ENCODE measurements at regions not wholly inside any gene's neighbourhood (a gene's known extent, or its start where the extent isn't known, plus 50 kb on each side); places are given as distances from the start of the nearest gene placed in this dataset.

GRCh38 chr11:15473954-15474837, 359.5 kb downstream of the INSC start:
- no peak for TF ChIP-seq MEIS1 (CRISPR knock-in tag; IDR thresholded peaks at IDR 0.05; ENCODE audit: borderline replicate concordance)
- TF ChIP-seq ATF1 (CRISPR knock-in tag; IDR thresholded peaks at IDR 0.05): no peak
- no peak for TF ChIP-seq ZNF230 (CRISPR knock-in tag; IDR thresholded peaks at IDR 0.05)
- TF ChIP-seq ZNF546 (CRISPR knock-in tag; conservative IDR thresholded peaks at IDR 0.05): no peak
- no peak for TF ChIP-seq HCFC1 (IDR thresholded peaks at IDR 0.05; ENCODE audit: low read depth, low read length)
- no peak for TF ChIP-seq SRSF1 (optimal IDR thresholded peaks at IDR 0.05; ENCODE audit: low read depth, low read length)
- no peak for TF ChIP-seq CTCF (CRISPR knock-in tag; IDR thresholded peaks at IDR 0.05)
- no peak for TF ChIP-seq POLR2A (IDR thresholded peaks at IDR 0.05; ENCODE audit: insufficient read depth in 1 of 2, low read depth in 2 of 2, low read length in 2 of 2)
- TF ChIP-seq BRD4 (CRISPR knock-in tag; IDR thresholded peaks at IDR 0.05): no peak
- TF ChIP-seq ZNF496 (CRISPR knock-in tag; IDR thresholded peaks at IDR 0.05; ENCODE audit: insufficient replicate concordance): no peak
- TF ChIP-seq PBX2 (CRISPR knock-in tag; IDR thresholded peaks at IDR 0.05): no peak
- no peak for TF ChIP-seq ZBTB10 (CRISPR knock-in tag; IDR thresholded peaks at IDR 0.05; ENCODE audit: borderline replicate concordance)
- no peak for TF ChIP-seq LCORL (IDR thresholded peaks at IDR 0.05)
- no peak for TF ChIP-seq LCORL (CRISPR knock-in tag; IDR thresholded peaks at IDR 0.05)
- TF ChIP-seq CEBPB (IDR thresholded peaks at IDR 0.05; ENCODE audit: borderline replicate concordance, low read depth, low read length): no peak
